Head of caudate nucleus (tissue), 42 donors: ENCODE measurements at regions not wholly inside any gene's neighbourhood (a gene's known extent, or its start where the extent isn't known, plus 50 kb on each side); places are given as distances from the start of the nearest gene placed in this dataset.

Source experiments
- DNase-seq, 42 donors: peaks; one replicate each; pipeline versions ENCODE4 v3.0.0 to v3.0.0-alpha.2; 2020 to 2021; ENCODE audit warnings: mixed read lengths in 7 of 42
- intact Hi-C: fragments of 100-400 bp; cut with DNase I; formaldehyde crosslinking; loops from one replicate; pipeline ENCODE4 v1.15.0; 2022

DNA sequence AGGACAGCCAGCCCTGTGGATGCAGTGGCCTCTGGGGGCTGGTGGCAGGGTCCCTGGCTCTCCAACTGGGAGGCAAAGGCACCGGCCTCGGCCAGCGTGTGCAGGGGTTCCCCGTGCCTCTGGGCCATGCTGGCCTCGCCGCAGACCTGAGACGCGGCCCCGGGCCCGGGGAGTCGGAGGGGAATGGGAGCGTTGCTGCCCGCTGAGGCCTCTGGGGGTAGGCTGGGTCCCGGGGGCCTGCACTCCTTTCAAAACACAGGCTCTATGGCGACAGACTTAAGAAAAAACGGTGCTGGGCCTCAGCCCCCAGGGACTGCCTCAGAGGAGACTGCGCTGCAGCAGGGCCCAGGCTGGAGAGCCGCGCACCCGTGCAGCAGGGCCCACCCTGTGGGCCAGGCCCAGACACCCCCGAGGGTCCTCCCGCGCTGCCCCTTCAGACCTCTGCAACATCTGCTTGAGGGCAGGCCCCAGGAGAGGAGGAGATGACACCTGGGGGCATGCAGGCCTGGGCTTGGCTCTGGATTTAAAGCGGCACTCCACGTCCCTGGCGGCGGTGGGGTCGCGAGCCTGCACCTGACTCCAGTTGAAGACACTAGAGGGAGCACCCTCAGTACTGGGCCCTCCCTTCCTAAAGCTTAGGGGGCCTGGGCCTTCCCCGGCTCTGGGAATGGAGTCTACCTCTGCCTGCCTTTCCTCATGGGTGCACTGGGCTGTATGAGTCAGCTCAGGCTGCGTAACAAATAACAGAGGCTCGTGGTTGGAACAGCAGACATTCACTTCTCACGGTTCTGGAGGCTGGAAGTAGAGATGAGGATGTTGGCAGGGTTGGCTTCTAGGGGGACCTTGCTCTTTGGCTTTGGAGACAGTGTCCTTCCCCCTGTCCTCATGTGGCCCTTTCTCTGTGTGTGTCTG lies 117.4 kb upstream of the RPS6KA2 start:
- peak in 1 of 42 donors; percentile 14 for DNase-seq
- intact Hi-C loops: no loop called here

DNA sequence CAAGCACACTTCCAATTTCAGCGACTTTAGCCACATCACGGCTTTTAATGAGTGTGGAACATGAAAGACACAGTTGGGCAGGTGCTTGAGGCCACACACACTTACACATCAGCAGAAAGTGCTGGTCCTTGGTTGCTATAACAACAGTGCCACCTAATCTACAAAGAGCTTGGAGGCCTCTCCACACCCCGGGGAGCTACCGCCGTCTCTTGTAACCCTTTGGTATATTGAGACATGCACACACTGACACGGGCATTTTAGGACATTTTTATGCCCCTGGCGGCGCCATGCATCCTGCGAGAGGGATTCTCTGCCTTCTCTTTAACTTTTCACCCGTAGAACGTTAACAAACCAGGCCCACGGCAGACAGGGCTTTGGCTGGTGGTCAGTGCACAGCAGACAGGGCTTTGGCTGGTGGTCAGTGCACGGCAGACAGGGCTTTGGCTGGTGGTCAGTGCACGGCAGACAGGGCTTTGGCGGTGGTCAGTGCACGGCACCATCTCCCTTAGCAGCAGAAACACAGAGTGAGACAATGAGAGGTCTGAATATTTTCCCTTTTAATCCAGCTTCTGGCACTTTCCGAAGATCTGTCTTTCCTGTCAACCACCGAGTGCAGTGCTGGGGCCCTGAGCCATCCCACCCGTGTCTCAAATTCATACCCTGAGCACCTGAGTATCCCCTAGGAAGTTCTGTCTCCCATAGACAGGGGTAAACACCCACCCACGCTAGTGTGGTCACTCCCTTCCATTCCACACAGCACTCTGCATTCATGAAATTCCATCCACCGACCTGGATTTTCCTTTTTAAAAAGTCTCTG lies 116.6 kb upstream of the RPS6KA2 start:
- DNase-seq: peak in 1 of 42 donors; percentile 18
- intact Hi-C loops: no loop called here

DNA sequence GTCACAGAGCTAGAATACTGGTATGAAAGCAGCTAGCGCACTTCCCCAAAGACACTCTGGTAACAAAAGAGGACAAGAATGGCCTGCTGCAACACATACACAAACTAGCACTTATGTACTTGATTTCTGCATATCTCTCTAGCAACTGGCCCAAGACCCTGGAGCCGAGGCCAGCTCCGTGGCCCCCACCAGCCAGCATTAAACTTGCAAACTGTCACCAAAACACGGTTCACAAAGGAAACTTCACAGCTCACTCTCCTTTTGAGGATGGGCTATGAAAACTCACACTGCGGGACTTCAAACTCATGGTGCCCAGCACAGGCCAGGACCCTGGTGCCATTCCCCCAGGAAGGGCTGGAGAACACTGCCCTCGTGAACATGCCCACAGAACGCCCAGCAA lies 115.9 kb upstream of the RPS6KA2 start:
- intact Hi-C loops: no loop called here
- DNase-seq: no peak

DNA sequence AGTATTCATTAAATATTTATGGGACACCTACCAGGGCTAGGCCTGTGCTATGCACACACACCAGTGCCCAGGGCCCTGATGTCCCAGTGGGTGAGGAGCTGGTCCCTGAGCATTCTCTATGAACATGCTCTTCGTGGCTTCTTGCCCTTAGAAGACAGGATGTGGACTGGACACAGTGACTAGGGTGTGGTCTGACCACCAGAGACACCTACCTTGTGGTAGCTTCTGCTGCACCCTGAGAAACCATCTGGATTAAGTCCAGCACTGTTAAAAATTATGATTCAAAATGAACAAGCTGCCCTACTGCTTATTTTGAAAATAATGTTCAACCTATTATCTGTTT lies 112.9 kb upstream of the RPS6KA2 start:
- intact Hi-C loops: no loop called here
- no peak for DNase-seq

DNA sequence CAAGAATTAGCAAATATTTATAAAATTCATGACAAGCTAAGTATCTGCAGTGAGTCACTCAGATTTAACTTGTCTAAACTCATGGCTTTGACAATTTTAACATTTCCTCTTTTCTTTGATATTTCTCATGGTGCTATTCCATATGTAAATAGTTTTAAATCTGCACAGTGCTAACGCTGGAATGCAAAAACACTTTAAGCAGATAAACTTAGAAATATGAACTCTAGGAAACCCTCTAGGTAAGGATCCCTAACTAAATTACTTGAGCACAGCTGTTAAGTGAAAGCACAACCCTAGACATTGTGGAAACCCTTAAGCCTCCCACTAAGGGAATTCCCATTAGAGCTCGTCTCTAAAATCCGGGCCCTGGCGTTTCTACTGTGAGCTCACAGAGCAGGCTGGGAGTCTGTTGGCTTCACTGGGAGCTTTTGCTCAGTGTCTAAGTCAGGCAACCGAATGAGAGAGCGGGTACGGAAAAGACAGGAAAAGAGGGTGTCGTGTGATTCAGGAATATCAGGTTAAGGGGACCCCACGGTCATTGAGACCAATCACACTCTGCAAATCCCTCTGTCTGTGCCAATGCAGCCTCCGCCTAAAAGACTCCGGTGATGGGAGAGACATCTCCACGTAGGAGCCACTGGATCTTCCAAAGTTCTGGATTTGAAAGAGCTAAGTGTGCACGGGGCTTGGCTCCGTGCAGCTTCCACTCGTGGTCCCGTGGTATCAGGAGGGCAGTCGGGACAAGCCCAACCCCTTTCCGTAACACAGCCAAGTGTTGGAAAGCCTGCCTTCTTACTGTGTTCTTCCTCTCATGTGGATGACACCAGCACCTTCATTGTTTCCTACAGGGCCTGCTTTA lies 112.3 kb upstream of the RPS6KA2 start:
- intact Hi-C loops: no loop called here
- no peak for DNase-seq

DNA sequence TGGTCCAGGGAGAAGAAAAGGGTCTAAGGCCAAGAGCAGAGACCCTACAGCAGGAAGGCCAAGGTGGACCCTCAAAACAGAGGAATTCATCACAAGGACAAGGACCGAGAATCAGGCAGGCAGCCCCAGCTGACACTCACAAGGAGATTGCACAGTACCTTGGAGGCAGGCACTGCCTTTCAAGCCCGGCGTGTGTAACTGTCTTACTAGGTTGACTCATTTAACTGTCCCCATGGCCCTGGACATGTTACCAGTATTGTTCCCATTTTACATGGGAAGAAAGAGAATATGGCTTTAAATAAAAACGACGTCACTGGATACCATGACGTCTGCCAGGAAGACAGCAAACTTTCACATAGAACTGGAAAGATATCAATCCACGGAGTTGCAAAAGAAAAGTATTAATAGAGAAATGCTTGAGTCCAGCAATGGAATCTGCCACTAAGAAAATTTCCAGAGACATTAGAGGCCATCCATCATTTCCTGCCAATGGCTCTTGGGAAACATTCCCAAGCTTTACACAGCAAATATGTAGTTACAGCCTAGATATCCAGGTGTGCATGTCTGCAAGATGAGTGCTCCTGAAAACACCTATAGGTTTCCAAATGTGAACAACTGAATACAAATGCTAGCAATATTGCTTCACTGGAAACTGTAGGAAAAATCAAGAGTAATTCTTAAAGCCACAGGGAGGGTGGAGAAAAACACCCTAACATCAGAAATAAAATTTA lies 111.5 kb upstream of the RPS6KA2 start:
- no peak for DNase-seq
- intact Hi-C loops: no loop called here

DNA sequence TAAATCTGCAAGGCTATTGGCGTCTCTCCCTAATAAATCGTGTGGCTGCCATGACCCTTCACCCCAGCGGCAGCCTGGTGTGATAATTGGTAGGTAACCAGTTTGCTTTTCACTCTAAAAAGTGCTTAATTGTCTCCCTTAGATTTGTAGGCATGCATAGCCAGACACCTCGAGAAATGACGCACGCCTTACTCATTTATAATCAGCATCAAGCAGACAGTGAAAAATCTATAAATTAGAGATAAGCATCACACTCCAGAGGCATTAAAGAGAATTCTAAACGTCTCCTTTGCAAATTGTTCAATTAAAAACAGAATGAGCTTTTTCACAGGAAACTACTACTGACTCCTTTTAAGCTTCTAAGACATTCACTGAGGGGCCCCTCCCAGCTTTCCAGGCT lies 110.2 kb upstream of the RPS6KA2 start:
- intact Hi-C loops: no loop called here
- peak in 1 of 42 donors; percentile 2 for DNase-seq

DNA sequence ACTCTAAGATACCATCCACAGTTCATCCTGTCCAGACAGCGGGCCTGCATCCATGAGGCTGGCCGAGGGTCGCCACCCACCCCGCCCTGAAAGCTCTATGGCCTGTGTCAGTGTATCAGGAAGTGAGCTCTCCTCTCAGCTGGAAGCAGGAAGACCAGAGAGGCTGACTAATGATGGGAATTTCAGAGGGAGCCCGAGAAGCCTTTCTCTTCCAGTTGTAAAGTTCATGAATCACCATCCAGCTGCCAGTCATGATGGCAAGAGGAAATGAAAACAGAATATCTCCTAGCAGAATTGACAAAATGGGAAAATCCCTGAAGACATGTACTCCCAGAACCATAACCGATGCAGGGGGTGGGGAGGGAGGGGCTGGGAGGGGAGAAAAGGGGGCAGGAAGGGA lies 109.6 kb upstream of the RPS6KA2 start:
- intact Hi-C loops: no loop called here
- peak in 1 of 42 donors; percentile 10 for DNase-seq

DNA sequence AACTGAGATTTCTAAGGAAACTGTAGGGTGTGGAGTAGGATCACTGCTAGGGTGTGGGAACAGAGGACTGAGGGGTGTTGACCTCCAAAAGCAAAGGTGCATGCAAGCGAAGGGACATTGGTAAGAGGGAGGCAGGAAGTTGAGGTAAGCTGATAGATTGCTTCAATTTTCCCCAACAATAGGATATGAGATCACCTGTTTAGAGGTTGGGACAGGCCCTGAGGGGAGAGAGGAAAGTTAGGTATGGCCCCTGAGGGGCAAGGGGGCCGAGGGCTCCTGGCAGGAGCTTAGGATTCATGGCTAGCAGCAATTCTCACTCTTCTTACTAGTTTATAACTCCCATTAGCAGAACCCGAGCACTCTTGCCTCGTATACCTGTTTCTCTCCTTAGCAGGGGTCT lies 106.8 kb upstream of the RPS6KA2 start:
- peak in 3 of 42 donors; percentile 4 to 8 (median 4) for DNase-seq
- intact Hi-C loops: no loop called here

DNA sequence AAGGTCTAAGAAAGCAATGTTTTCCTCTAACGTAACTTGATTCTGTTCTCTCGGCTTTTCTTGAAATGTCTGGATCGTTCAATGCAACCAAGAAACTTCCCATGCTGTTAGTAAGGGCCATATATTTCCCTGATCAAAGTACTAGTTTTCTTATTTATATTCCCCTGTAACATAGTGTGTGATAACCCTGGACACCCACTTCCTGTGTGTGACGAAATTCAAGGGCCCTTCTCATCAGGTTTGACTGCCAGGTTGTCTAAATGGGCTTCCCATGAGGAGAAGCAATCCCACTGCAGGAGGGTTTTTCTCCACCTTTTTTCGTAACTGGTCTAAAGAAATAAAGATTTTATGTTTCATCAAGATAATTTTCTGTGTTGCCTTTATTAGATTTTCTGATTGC lies 102.6 kb upstream of the RPS6KA2 start:
- intact Hi-C loops: no loop called here
- DNase-seq: peak in 3 of 42 donors; percentile 4 to 24 (median 4)

DNA sequence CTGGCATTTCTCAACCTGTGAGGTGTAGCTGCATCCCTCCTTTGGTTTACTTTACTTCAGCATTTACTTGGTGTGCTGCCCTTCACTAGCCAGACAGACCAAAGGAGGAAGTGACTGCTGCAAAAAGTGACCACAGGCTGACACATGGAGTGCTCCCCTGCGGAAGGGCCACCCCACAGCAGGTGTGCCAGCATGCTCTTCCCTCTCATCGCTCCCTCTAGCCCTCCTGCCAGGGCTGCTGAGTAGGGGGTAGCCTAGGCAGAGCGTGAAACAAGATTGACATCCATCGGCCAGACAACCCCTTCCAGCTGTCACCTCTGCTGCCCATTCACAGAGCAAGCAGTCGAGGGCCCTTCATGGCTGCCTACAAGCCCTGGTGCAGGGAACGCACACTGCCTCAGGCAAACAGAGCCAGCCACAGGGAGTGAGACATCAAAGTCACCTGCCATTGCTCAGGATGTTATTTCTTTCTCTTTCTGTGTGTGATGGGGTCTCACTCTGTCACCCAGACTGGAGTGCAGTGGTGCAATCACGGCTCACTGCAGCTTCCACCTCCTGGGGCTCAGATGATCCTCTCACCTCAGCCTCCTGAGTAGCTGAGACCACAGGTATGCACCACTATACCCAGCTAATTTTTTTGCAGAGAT lies 102.0 kb upstream of the RPS6KA2 start:
- intact Hi-C loops: no loop called here
- peak in 3 of 42 donors; percentile 21 to 29 (median 22) for DNase-seq

DNA sequence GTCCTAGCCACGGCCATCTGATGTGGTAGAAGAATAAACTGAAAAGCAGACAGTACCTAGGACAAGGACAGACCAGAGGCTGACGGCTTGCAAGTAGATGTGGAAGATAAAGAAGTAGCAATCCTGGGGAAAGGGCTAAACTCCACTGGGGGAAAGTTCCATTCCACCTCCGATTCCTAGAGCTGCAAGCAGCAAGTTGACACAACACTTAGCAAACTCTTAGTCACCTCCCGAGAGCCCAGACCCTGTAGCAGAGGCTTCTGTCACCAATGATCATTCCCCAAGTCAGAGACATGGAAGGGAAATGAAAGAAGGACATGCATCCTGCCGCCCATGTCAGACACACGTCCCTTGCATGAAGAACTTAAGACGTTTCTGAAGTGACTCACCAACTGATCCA lies 99.2 kb upstream of the RPS6KA2 start:
- intact Hi-C loops: no loop called here
- DNase-seq: peak in 3 of 42 donors; percentile 6 to 30 (median 28)

DNA sequence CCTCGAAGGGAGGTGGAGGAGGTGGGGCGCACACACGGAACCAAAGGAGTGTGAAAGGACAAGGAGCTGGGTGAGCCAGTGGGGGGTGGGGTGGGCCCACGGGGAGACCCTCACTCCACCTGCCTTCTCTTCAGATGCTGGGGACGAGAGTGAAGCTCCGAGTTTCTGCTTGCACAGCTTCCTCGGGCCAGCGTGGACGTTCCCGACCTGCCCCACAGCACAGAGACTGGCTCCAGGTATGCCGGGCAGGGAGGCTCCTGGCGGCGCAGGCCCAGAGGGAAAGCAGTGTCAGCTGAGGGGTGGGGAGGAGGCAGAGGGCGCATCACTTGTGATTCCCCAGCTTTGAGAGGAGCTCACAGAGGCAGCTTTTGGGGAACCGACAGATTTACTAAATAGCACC lies 98.5 kb upstream of the RPS6KA2 start:
- intact Hi-C loops: no loop called here

DNA sequence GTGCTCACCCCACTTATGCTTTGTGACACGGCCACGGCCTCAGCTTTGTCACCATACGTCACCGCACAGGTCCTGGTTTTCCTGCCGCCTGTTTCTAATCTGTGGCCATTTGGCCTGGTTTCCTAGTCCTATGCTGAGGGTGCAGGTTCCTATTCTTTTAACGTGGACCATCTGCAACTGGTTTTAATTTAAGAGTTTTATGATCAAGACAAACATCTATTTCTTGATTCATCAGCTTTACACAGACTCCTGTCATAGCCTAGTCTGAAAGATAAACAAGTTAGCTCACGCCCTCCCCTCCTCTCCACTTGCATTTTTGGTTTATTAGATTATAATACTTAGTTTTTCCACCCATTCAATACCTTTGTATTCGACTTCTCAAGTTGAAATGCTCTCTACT lies 97.5 kb upstream of the RPS6KA2 start:
- DNase-seq: no peak
- intact Hi-C loops: no loop called here

More for the DNA sequence above, 98.5 kb upstream of the RPS6KA2 start:
- peak in 2 of 42 donors; percentile 18 to 32 for DNase-seq

DNA sequence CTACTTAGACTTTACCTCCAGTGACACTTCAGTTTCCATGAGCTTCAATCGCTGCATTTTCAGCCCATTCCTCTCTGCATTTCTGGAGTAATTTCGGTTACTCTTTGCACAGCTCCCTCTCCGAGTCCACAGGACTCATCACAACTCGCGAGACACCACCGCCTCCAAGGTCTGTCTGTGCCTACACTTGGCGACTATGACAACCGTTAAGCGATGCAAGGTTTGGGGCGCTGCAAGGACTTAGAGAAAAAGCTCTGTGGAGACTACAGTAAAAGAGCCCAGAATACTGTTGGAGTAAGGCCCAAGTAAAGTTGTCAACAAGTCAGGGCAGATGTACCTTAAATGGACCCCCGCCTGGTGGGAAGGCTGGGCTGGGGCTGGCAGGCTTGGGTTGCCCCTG lies 95.7 kb upstream of the RPS6KA2 start:
- DNase-seq: peak in 2 of 42 donors; percentile 11 to 33
- intact Hi-C loops: no loop called here

DNA sequence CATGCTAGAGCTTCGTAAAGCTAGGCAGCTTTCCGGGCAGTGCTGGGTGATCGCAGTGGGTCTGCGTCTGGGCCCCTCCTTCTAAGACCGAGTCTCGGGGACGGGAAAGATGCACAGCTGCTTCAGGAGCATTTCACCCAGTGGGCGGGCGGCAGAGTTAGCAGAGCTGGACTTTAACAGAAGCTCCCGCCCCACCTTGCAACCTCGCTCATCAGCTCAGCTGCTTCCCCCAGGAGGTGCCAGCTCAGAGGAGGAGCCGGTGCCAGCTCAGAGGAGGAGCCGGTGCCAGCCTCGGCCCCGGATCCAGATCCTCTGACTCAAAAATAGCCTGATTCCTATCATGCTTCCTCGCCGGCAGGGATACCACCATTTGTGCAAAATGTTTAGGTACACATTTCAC lies 94.5 kb upstream of the RPS6KA2 start:
- DNase-seq: peak in 1 of 42 donors; percentile 35
- intact Hi-C loops: no loop called here

DNA sequence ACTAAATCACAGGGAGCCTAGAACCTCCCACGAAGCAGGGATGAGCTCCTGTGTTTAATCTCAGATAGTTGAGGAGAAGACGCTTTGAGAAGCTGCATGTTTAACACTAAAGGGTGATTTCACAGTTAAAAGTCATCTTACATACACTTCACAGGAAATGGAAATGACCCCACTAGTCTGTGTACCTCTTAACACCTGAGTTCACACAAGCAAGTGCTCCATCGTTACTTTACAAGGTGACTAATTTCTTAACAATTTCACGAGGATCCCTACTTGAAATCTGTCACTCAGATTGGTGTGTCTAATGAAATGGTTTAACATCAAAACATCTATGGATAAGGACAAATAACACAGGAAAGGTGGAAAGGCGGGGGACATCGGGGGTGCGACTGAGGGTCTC lies 93.8 kb upstream of the RPS6KA2 start:
- no peak for DNase-seq
- intact Hi-C loops: no loop called here

DNA sequence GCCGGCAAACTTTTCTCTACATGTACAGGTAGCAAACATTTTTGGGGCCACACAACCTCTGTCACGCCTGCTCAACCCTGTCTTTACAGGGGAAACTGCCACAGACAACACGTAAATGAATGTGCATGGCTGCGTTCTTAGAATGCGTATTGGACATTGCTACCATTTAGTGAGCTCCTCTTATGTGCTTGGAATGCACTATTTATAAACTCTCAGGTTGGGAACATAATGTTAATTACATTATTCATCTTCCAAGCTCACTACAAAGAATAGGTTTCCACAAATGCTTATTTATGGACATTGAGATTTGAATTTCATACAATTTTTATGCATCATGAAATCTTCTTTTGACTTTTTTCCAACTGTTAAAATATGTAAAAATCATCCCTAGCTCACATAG lies 92.0 kb upstream of the RPS6KA2 start:
- intact Hi-C loops: no loop called here
- peak in 1 of 42 donors; percentile 17 for DNase-seq
